ENCODE measurements at regions not wholly inside any gene's neighbourhood (a gene's known extent, or its start where the extent isn't known, plus 50 kb on each side); places are given as distances from the start of the nearest gene placed in this dataset.

DNA sequence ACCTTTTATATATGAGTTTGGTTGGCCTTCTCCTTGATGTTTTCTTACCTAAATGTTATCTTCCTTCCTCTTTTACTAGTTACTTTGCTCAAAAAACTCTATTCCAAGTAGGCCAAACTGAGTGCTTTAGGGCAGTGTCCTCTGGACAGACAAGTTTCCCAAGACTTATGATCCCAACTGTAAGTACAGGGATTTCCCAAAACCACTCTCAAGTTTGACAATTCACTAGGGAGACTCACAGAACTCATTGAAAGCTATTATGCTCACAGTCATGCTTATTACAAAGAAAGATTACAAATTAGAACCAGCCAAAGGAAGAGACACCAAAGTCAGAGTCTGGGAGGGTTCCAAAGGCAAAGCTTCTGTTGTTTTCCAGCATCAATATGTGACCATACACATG is 534.2 kb upstream of the ALCAM start:
- intact Hi-C loops (cut with DNase I), result no loop called here
- Histone ChIP-seq H3K36me3 (ENCODE audit: insufficient read depth in 1 of 2, low read depth in 1 of 2) (no peaks in the 10 kb centered on the region), H3K4me3 (no peak overlapping the region), H3K27ac (no peak overlapping the region), H3K4me1 (no peaks in the 10 kb centered on the region), H3K9me3 (no peaks in the 10 kb centered on the region), H3K27me3 (ENCODE audit: insufficient read depth in 3 of 3, low read length in 2 of 3) (no peaks in the 10 kb centered on the region)
- DNase-seq (no peak), ATAC-seq (no peak)
- TF ChIP-seq, protein P1, sequence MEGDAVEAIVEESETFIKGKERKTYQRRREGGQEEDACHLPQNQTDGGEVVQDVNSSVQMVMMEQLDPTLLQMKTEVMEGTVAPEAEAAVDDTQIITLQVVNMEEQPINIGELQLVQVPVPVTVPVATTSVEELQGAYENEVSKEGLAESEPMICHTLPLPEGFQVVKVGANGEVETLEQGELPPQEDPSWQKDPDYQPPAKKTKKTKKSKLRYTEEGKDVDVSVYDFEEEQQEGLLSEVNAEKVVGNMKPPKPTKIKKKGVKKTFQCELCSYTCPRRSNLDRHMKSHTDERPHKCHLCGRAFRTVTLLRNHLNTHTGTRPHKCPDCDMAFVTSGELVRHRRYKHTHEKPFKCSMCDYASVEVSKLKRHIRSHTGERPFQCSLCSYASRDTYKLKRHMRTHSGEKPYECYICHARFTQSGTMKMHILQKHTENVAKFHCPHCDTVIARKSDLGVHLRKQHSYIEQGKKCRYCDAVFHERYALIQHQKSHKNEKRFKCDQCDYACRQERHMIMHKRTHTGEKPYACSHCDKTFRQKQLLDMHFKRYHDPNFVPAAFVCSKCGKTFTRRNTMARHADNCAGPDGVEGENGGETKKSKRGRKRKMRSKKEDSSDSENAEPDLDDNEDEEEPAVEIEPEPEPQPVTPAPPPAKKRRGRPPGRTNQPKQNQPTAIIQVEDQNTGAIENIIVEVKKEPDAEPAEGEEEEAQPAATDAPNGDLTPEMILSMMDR (IDR thresholded peaks at IDR 0.05), result no peak

DNA sequence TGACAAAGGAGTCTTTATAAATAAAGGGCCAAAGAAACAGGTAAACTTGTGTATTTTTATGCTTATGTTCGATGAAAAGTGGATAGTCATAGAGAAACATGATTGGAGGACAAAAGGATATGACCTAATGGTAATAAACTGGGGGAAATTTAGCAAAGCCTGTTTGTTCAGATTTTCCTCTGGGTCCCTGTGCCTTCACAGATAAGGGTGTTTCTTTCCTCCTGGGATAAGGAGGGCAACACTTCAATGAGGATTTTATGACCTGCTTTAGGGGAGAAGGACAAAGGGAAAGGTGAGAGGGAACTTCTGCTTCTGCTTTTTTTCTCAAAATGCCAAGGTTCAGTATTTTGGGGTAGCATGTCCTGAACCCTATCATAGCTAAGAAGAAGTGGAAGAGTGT is 531.3 kb upstream of the ALCAM start:
- no peaks in the 10 kb centered on the region for H3K4me1 ChIP-seq
- no peak overlapping the region for H3K4me3 ChIP-seq
- ATAC-seq (no peak), DNase-seq (no peak)
- no peaks in the 10 kb centered on the region for H3K36me3 ChIP-seq (ENCODE audit: insufficient read depth in 1 of 2, low read depth in 1 of 2)
- no peak overlapping the region for H3K27ac ChIP-seq
- TF ChIP-seq, protein P1 (IDR thresholded peaks at IDR 0.05), result no peak
- intact Hi-C loops (cut with DNase I), result no loop called here
- no peaks in the 10 kb centered on the region for H3K27me3 ChIP-seq (ENCODE audit: insufficient read depth in 3 of 3, low read length in 2 of 3)
- 68 to 82% (median 72%) methylated on average over 1 of the region's 1 CpG for WGBS, 3 donors
- H3K9me3 ChIP-seq, result no peaks in the 10 kb centered on the region

DNA sequence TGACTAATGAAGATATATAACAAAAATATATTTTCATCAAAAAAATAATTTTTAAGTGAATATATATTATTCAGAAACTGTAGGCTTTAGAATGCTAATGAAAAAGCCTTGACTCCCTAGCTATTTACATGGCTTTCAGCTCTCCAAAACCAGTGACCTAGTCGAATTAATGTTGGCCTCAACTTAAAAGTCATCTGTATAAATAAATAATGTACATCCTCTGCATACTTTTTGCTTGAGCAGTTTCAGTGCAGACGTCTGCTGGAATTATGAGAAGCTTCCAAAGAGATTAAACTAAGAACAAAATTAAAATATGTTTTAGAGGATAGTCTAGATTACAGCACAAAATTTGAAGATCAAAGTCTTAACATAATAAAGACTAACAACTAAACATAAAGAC is 520.4 kb upstream of the ALCAM start:
- intact Hi-C loops (cut with DNase I), result no loop called here
- H3K27me3 ChIP-seq (ENCODE audit: insufficient read depth in 3 of 3, low read length in 2 of 3), result no peaks in the 10 kb centered on the region
- H3K36me3 ChIP-seq (ENCODE audit: insufficient read depth in 1 of 2, low read depth in 1 of 2), result no peaks in the 10 kb centered on the region
- WGBS, 3 donors, result 12 to 22% (median 15%) methylated on average over 2 of the region's 2 CpGs
- no peak overlapping the region for H3K27ac ChIP-seq
- TF ChIP-seq, protein P1 (IDR thresholded peaks at IDR 0.05), result no peak
- no peaks in the 10 kb centered on the region for H3K9me3 ChIP-seq
- DNase-seq, result no peak
- H3K4me3 ChIP-seq, result no peak overlapping the region
- H3K4me1 ChIP-seq, result no peaks in the 10 kb centered on the region
- no peak for ATAC-seq

DNA sequence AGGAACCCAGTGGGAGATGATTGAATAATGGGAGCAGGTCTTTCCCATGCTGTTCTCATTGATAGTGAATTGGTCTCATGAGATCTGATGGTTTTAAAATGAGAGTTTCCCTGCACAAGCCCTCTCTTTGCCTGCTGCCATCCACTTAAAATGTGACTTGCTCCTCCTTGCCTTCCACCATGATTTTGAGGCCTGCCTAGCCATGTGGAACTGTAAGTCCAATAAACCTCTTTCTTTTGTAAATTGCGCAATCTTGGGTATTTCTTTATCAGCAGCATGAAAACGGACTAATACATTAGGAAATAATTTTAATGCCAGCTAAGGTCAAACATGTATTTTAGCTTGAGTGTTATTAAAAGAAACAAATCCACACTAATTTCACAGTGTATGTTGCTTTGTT is 517.6 kb upstream of the ALCAM start:
- Histone ChIP-seq H3K4me3 (no peak overlapping the region), H3K27me3 (ENCODE audit: insufficient read depth in 3 of 3, low read length in 2 of 3) (no peaks in the 10 kb centered on the region), H3K4me1 (no peaks in the 10 kb centered on the region), H3K27ac (no peak overlapping the region), H3K36me3 (ENCODE audit: insufficient read depth in 1 of 2, low read depth in 1 of 2) (no peaks in the 10 kb centered on the region), H3K9me3 (no peaks in the 10 kb centered on the region)
- DNase-seq, result no peak
- 90 to 97% (median 91%) methylated on average over 2 of the region's 2 CpGs for WGBS, 3 donors
- no peak for ATAC-seq
- TF ChIP-seq, protein P1 (IDR thresholded peaks at IDR 0.05), result no peak
- intact Hi-C loops (cut with DNase I), result no loop called here

DNA sequence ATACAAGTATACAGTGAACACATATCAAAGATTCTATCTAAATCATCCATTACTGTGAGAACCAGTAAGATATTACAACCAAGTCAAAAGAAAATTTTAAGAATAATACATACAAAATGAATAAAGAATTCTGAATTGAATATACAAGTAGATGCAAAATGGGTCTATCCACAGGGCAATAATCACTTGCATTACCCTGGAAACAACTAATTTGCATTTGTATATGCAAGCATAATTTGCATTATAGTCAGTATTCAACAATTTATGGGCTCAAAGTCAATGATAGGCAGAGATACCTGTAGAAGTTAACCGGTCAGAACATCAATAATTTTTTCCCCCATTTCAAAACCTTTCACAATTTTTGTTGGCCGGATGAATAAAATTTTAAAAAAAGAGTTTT is 512.2 kb upstream of the ALCAM start:
- H3K4me3 ChIP-seq, result no peak overlapping the region
- ATAC-seq, result no peak

More for the DNA sequence above, 512.2 kb upstream of the ALCAM start:
- H3K36me3 ChIP-seq (ENCODE audit: insufficient read depth in 1 of 2, low read depth in 1 of 2), result no peaks in the 10 kb centered on the region
- 72 to 79% (median 79%) methylated on average over 2 of the region's 2 CpGs for WGBS, 3 donors
- no peaks in the 10 kb centered on the region for H3K27me3 ChIP-seq (ENCODE audit: insufficient read depth in 3 of 3, low read length in 2 of 3)
- TF ChIP-seq, protein P1 (IDR thresholded peaks at IDR 0.05), result no peak
- no peak for DNase-seq
- H3K4me1 ChIP-seq, result no peaks in the 10 kb centered on the region
- no peak overlapping the region for H3K27ac ChIP-seq
- no peaks in the 10 kb centered on the region for H3K9me3 ChIP-seq
- intact Hi-C loops (cut with DNase I), result no loop called here

Measured in psoas muscle (tissue), 7 donors.